HEK293 (cell line): ENCODE measurements at regions not wholly inside any gene's neighbourhood (a gene's known extent, or its start where the extent isn't known, plus 50 kb on each side); places are given as distances from the start of the nearest gene placed in this dataset.

Experiments used
- CTCF ChIA-PET: fragments of 350-600 bp; formaldehyde crosslinking; extraction: SDS; loops from one replicate; lab custom pipeline; 2021; ENCODE audit warnings: antibody characterized with exemption; lab: Yijun Ruan, JAX
- POLR2A ChIA-PET: fragments of 300-600 bp; formaldehyde crosslinking; extraction: SDS; loops from one replicate; lab custom pipeline; 2020; ENCODE audit warnings: antibody characterized with exemption, inconsistent platforms; lab: Yijun Ruan, JAX
- H3K27ac ChIP-seq: fragments of 200-500 bp; sonication (Bioruptor generic); 2 replicates; pipeline ENCODE4 v1.5.1; 2014; ENCODE audit warnings: low read depth, low read length, control low read depth, inconsistent platforms; ENCODE audit errors: extremely low read depth
- H3K36me3 ChIP-seq, 2 experiments: fragments of 200-500 bp in 1 of 2; sonication (Bioruptor generic) in 1 of 2; 1 replicate in 1 of 2; 2 replicates in 1 of 2; pipeline ENCODE4 v1.5.1; 2014 to 2017; ENCODE audit warnings: inconsistent platforms in 2 of 2, low read length in 2 of 2; ENCODE audit not compliant: control insufficient read depth in 2 of 2, insufficient read depth in 1 of 2
- H3K4me1 ChIP-seq: fragments of 200-500 bp; sonication (Bioruptor generic); 2 replicates; pipeline ENCODE4 v1.5.1; 2014; ENCODE audit warnings: mild to moderate bottlenecking, low read length, inconsistent platforms; ENCODE audit not compliant: control insufficient read depth, insufficient read depth
- H3K4me3 ChIP-seq: 2 replicates; pipeline ENCODE4 v1.5.1; 2011; ENCODE audit warnings: low read depth, mild to moderate bottlenecking, control low read depth, low read length, moderate library complexity
- H3K9me3 ChIP-seq: fragments of 200-500 bp; sonication (Bioruptor generic); 2 replicates; pipeline ENCODE4 v1.5.1; 2014; ENCODE audit warnings: low read depth, low read length, inconsistent platforms; ENCODE audit not compliant: control insufficient read depth, insufficient read depth
- HOXD13 ChIP-seq: sonication (generic); formaldehyde crosslinking; IDR thresholded peaks from 2 replicates; pipeline ENCODE4 v1.8.0; 2022; ENCODE audit warnings: missing genetic modification reagents, borderline replicate concordance
- KLF9 ChIP-seq: fragments of 450-650 bp; formaldehyde crosslinking; IDR thresholded peaks from 2 replicates; pipeline ENCODE4 v1.5.1; 2016; ENCODE audit warnings: missing biosample characterization, missing genetic modification characterization, low read depth
- RBAK ChIP-seq: fragments of 450-650 bp; formaldehyde crosslinking; IDR thresholded peaks from 2 replicates; pipeline ENCODE4 v1.5.1; 2016; ENCODE audit warnings: missing biosample characterization, missing genetic modification characterization
- SALL2 ChIP-seq: fragments of 450-650 bp; formaldehyde crosslinking; IDR thresholded peaks from 2 replicates; pipeline ENCODE4 v1.5.0; 2017; ENCODE audit warnings: missing biosample characterization, mild to moderate bottlenecking, missing genetic modification characterization, borderline replicate concordance
- ZIC2 ChIP-seq: fragments of 450-650 bp; formaldehyde crosslinking; IDR thresholded peaks from 2 replicates; pipeline ENCODE4 v1.5.1; 2016; ENCODE audit warnings: missing biosample characterization, missing genetic modification characterization
- ZNF202 ChIP-seq: fragments of 450-650 bp; formaldehyde crosslinking; IDR thresholded peaks from 2 replicates; pipeline ENCODE4 v1.5.1; 2016; ENCODE audit warnings: missing biosample characterization, missing genetic modification characterization, borderline replicate concordance
- ZNF214 ChIP-seq: fragments of 450-650 bp; formaldehyde crosslinking; IDR thresholded peaks from 2 replicates; pipeline ENCODE4 v1.5.1; 2017; ENCODE audit warnings: missing biosample characterization, mild to moderate bottlenecking, missing genetic modification characterization, borderline replicate concordance
- ZNF266 ChIP-seq: fragments of 450-650 bp; formaldehyde crosslinking; IDR thresholded peaks from 2 replicates; pipeline ENCODE4 v1.5.1; 2016; ENCODE audit warnings: missing biosample characterization, missing genetic modification characterization, low read depth
- ZNF335 ChIP-seq: fragments of 450-650 bp; formaldehyde crosslinking; conservative IDR thresholded peaks from 2 replicates; pipeline ENCODE4 v1.5.1; 2016; ENCODE audit warnings: missing biosample characterization, missing genetic modification characterization
- ZNF341 ChIP-seq: fragments of 450-650 bp; formaldehyde crosslinking; IDR thresholded peaks from 2 replicates; pipeline ENCODE4; 2016; ENCODE audit warnings: low read depth, missing biosample characterization, missing genetic modification characterization
- ZNF558 ChIP-seq: fragments of 450-650 bp; formaldehyde crosslinking; IDR thresholded peaks from 2 replicates; pipeline ENCODE4 v1.5.1; 2016; ENCODE audit warnings: missing biosample characterization, missing genetic modification characterization
- ZNF623 ChIP-seq: fragments of 450-650 bp; formaldehyde crosslinking; IDR thresholded peaks from 2 replicates; pipeline ENCODE4 v1.5.1; 2016; ENCODE audit warnings: missing biosample characterization, missing genetic modification characterization
- ZNF670 ChIP-seq: fragments of 450-650 bp; formaldehyde crosslinking; IDR thresholded peaks from 2 replicates; pipeline ENCODE4 v1.5.1; 2016; ENCODE audit warnings: missing biosample characterization, missing genetic modification characterization, low read depth
- ZNF830 ChIP-seq: fragments of 450-650 bp; IDR thresholded peaks from 2 replicates; pipeline ENCODE4 v1.5.0; 2018; ENCODE audit warnings: missing biosample characterization, missing genetic modification characterization, low read depth, mild to moderate bottlenecking, moderate library complexity
- ZNF843 ChIP-seq: fragments of 450-650 bp; formaldehyde crosslinking; IDR thresholded peaks from 2 replicates; pipeline ENCODE4 v1.5.1; 2016; ENCODE audit warnings: missing biosample characterization, missing genetic modification characterization
- ZSCAN23 ChIP-seq: fragments of 450-650 bp; formaldehyde crosslinking; IDR thresholded peaks from 2 replicates; pipeline ENCODE4 v1.5.1; 2016; ENCODE audit warnings: missing biosample characterization, missing genetic modification characterization
- TF ChIP-seq, protein P1 (sequence below): fragments of 450-650 bp; formaldehyde crosslinking; IDR thresholded peaks from 2 replicates; pipeline ENCODE4 v1.5.1; 2017; ENCODE audit warnings: missing biosample characterization, missing genetic modification characterization
- TF ChIP-seq, protein P2 (sequence below): fragments of 450-650 bp; formaldehyde crosslinking; IDR thresholded peaks from 2 replicates; pipeline ENCODE4 v1.5.1; 2017; ENCODE audit warnings: missing biosample characterization, missing genetic modification characterization
- TF ChIP-seq, protein P3 (sequence below): fragments of 450-650 bp; formaldehyde crosslinking; IDR thresholded peaks from 2 replicates; pipeline ENCODE4; 2016; ENCODE audit warnings: missing biosample characterization, missing genetic modification characterization
- TF ChIP-seq, protein P4 (sequence below): fragments of 450-650 bp; IDR thresholded peaks from 2 replicates; pipeline ENCODE4 v1.5.1; 2018; ENCODE audit warnings: missing biosample characterization, missing genetic modification characterization
- TF ChIP-seq, protein P5 (sequence below): fragments of 450-650 bp; formaldehyde crosslinking; IDR thresholded peaks from 2 replicates; pipeline ENCODE4 v1.5.1; 2016; ENCODE audit warnings: missing biosample characterization, missing genetic modification characterization
- TF ChIP-seq, protein P6 (sequence below): fragments of 450-650 bp; formaldehyde crosslinking; IDR thresholded peaks from 2 replicates; pipeline ENCODE4 v1.5.1; 2016; ENCODE audit warnings: missing biosample characterization, missing genetic modification characterization

DNA sequence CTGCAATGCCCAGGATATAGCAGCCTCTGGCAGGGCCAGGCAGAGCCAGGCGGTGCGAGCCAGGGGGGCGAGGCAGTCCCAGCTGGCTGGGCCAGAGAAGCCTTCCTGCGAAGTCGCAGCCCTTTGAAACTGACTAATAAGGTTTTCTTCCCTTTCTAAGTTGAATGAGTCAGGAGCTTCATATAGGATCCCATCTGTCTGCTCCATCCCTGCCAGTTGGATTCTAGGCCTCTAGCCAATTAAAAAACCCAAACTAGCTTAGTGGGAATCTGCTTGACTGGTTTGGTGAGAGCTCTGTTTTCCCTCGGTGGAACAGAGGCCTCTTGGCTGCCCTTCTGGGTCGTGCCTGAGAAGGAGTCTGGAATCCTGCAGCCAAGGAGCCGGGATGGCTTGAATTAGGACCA lies 70.1 kb upstream of the RAPGEF1 start:
- CTCF ChIA-PET: interaction anchor here (0.6 to 2.3 kb wide), 2 partner anchors 46 to 360 kb away, joined by 3 to 6 read pairs; no protein-coding TSS in a partner anchor
- POLR2A ChIA-PET: no interaction called here

DNA sequence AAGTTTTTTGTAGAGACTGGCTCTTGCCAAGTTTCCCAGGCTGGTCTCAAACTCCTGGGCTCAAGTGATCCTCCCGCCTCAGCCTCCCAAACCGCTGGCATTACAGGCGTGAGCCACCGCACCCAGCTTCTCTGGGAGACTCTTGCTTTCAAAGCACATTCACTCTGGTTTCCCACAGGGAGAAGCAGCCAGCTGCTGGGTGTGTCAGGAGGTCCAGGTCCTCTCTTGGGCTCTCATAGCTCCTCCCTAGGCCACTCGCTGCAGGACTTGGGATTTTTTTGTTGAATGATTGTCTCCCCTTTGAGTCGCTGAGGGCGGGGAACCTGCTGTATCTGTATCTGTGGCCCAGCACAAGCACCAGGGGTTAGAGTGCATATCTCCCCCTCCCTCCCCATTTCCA lies 68.4 kb upstream of the RAPGEF1 start:
- Histone ChIP-seq H3K27ac (no peak overlapping the region), H3K4me1 (no peaks in the 10 kb centered on the region), H3K9me3 (no peaks in the 10 kb centered on the region), H3K4me3 (no peak overlapping the region), H3K36me3 (no peaks in the 10 kb centered on the region)
- TF ChIP-seq ZNF214 (tag by site-specific recombination) (no peak), ZIC2 (tag by site-specific recombination) (no peak), KLF9 (tag by site-specific recombination) (no peak), ZNF266 (tag by site-specific recombination) (no peak), RBAK (tag by site-specific recombination) (no peak), ZSCAN23 (tag by site-specific recombination) (no peak), SALL2 (tag by site-specific recombination) (no peak)
- TF ChIP-seq, protein P1, sequence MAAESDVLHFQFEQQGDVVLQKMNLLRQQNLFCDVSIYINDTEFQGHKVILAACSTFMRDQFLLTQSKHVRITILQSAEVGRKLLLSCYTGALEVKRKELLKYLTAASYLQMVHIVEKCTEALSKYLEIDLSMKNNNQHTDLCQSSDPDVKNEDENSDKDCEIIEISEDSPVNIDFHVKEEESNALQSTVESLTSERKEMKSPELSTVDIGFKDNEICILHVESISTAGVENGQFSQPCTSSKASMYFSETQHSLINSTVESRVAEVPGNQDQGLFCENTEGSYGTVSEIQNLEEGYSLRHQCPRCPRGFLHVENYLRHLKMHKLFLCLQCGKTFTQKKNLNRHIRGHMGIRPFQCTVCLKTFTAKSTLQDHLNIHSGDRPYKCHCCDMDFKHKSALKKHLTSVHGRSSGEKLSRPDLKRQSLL (tag by site-specific recombination): no peak
- TF ChIP-seq, protein P2, sequence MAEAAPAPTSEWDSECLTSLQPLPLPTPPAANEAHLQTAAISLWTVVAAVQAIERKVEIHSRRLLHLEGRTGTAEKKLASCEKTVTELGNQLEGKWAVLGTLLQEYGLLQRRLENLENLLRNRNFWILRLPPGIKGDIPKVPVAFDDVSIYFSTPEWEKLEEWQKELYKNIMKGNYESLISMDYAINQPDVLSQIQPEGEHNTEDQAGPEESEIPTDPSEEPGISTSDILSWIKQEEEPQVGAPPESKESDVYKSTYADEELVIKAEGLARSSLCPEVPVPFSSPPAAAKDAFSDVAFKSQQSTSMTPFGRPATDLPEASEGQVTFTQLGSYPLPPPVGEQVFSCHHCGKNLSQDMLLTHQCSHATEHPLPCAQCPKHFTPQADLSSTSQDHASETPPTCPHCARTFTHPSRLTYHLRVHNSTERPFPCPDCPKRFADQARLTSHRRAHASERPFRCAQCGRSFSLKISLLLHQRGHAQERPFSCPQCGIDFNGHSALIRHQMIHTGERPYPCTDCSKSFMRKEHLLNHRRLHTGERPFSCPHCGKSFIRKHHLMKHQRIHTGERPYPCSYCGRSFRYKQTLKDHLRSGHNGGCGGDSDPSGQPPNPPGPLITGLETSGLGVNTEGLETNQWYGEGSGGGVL (tag by site-specific recombination): no peak
- ChIA-PET CTCF (interaction anchor here (0.6 to 1.6 kb wide), 6 partner anchors 45 to 451 kb away, joined by 3 to 4 read pairs (median 3); no protein-coding TSS in a partner anchor), POLR2A (no interaction called here)

More for the DNA sequence above, 70.1 kb upstream of the RAPGEF1 start:
- H3K36me3 ChIP-seq: no peaks in the 10 kb centered on the region
- TF ChIP-seq ZNF830 (tag by site-specific recombination) (no peak), ZNF341 (tag by site-specific recombination) (no peak), ZNF335 (no peak), ZNF558 (no peak), ZNF843 (tag by site-specific recombination) (no peak), HOXD13 (CRISPR knock-in tag) (no peak), ZNF670 (tag by site-specific recombination) (no peak), ZNF623 (tag by site-specific recombination) (no peak), ZNF202 (tag by site-specific recombination) (no peak)
- TF ChIP-seq, protein P3, sequence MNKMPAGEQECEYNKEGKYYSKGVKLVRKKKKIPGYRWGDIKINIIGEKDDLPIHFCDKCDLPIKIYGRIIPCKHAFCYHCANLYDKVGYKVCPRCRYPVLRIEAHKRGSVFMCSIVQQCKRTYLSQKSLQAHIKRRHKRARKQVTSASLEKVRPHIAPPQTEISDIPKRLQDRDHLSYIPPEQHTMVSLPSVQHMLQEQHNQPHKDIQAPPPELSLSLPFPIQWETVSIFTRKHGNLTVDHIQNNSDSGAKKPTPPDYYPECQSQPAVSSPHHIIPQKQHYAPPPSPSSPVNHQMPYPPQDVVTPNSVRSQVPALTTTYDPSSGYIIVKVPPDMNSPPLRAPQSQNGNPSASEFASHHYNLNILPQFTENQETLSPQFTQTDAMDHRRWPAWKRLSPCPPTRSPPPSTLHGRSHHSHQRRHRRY: no peak
- TF ChIP-seq, protein P4, sequence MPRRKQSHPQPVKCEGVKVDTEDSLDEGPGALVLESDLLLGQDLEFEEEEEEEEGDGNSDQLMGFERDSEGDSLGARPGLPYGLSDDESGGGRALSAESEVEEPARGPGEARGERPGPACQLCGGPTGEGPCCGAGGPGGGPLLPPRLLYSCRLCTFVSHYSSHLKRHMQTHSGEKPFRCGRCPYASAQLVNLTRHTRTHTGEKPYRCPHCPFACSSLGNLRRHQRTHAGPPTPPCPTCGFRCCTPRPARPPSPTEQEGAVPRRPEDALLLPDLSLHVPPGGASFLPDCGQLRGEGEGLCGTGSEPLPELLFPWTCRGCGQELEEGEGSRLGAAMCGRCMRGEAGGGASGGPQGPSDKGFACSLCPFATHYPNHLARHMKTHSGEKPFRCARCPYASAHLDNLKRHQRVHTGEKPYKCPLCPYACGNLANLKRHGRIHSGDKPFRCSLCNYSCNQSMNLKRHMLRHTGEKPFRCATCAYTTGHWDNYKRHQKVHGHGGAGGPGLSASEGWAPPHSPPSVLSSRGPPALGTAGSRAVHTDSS (tag by site-specific recombination): no peak
- TF ChIP-seq, protein P5, sequence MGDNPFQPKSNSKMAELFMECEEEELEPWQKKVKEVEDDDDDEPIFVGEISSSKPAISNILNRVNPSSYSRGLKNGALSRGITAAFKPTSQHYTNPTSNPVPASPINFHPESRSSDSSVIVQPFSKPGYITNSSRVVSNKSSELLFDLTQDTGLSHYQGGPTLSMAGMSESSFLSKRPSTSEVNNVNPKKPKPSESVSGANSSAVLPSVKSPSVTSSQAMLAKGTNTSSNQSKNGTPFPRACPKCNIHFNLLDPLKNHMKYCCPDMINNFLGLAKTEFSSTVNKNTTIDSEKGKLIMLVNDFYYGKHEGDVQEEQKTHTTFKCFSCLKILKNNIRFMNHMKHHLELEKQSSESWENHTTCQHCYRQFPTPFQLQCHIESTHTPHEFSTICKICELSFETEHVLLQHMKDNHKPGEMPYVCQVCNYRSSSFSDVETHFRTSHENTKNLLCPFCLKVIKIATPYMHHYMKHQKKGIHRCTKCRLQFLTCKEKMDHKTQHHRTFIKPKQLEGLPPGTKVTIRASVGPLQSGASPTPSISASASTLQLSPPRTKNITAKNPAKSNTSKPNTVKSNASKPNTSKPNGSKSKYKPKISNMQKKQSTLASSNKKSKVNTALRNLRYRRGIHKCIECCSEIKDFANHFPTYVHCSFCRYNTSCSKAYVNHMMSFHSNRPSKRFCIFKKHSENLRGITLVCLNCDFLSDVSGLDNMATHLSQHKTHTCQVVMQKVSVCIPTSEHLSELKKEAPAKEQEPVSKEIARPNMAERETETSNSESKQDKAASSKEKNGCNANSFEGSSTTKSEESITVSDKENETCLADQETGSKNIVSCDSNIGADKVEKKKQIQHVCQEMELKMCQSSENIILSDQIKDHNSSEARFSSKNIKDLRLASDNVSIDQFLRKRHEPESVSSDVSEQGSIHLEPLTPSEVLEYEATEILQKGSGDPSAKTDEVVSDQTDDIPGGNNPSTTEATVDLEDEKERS (tag by site-specific recombination): no peak
- TF ChIP-seq, protein P6, sequence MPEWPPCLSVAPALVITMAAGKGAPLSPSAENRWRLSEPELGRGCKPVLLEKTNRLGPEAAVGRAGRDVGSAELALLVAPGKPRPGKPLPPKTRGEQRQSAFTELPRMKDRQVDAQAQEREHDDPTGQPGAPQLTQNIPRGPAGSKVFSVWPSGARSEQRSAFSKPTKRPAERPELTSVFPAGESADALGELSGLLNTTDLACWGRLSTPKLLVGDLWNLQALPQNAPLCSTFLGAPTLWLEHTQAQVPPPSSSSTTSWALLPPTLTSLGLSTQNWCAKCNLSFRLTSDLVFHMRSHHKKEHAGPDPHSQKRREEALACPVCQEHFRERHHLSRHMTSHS (tag by site-specific recombination): no peak
- H3K4me1 ChIP-seq: no peaks in the 10 kb centered on the region
- H3K9me3 ChIP-seq: no peaks in the 10 kb centered on the region
- H3K4me3 ChIP-seq: no peak overlapping the region
- no peak overlapping the region for H3K27ac ChIP-seq
